ENCODE measurements at regions not wholly inside any gene's neighbourhood (a gene's known extent, or its start where the extent isn't known, plus 50 kb on each side); places are given as distances from the start of the nearest gene placed in this dataset.

GRCh38 chr13:110808138-110808537 is 94.6 kb downstream of the ING1 start (continued):
- TF ChIP-seq SNAPC4 (CRISPR knock-in tag; IDR thresholded peaks at IDR 0.05): no peak
- TF ChIP-seq SMARCE1 (IDR thresholded peaks at IDR 0.05; ENCODE audit: borderline replicate concordance): no peak
- TF ChIP-seq MYNN (CRISPR knock-in tag; IDR thresholded peaks at IDR 0.05; ENCODE audit: low read depth): no peak
- TF ChIP-seq NFE2L2 (IDR thresholded peaks at IDR 0.05; ENCODE audit: low read length): no peak

GRCh38 chr13:110809871-110810486 is 96.5 kb downstream of the ING1 start:
- H3K27ac ChIP-seq (ENCODE audit: extremely low read length, insufficient read depth, low read length): no peak overlapping the region
- in situ Hi-C loops (cut with HindIII; ENCODE audit: extremely low pct_ligation_motif_present, low pct_unique_long_range_greater_than_20kb): loop anchor here (10.0 to 25.0 kb wide), 2 partner anchors 125 to 598 kb away; no protein-coding TSS in a partner anchor
- H3K4me3 ChIP-seq (replicated peaks in 1 of 3; ENCODE audit: insufficient read depth in 1 of 3, low read depth in 2 of 3, low read length in 3 of 3): no peak overlapping the region
- no peak overlapping the region for H3K9ac ChIP-seq (ENCODE audit: insufficient read depth, low read depth, low read length)
- H3K9me3 ChIP-seq (ENCODE audit: low read length): no peaks in the 10 kb centered on the region
- CTCF ChIA-PET (ENCODE audit: low intra/inter-chr PET ratio, low total read pairs): no interaction called here
- TF ChIP-seq MTERF4 (CRISPR knock-in tag; IDR thresholded peaks at IDR 0.05) (no peak), KAT2B (IDR thresholded peaks at IDR 0.05; ENCODE audit: borderline replicate concordance, low read depth, low read length) (peak; percentile 48; the same call in 1 of the 2 replicates)
- H3K4me2 ChIP-seq (ENCODE audit: low read depth, low read length): no peak overlapping the region
- no TSS peak for BruUV-seq (replicated peaks)
- peaks cover 2 to 27% of the 10 kb centered on the region in 2 experiments; a peak in 3 of 5 replicates for H3K27me3 ChIP-seq (ENCODE audit: control insufficient read depth in 1 of 2, insufficient read depth in 2 of 2, low read length in 2 of 2)
- intact Hi-C loops (cut with micrococcal nuclease; ENCODE audit: unreplicated experiment): loop anchor here (10.0 kb wide), 1 partner anchor 95 kb away; the partner anchor contains the start of gene ING1
- H3K4me1 ChIP-seq (ENCODE audit: insufficient read depth, low read length): no peaks in the 10 kb centered on the region
- 9% methylated on average over 10 of the region's 10 CpGs for WGBS (ENCODE audit: low lambda C conversion rate)
- no peak overlapping the region for H2AFZ ChIP-seq (ENCODE audit: low read length)
- no peaks in the 10 kb centered on the region for H3K36me3 ChIP-seq (replicated peaks in 1 of 2; ENCODE audit: control insufficient read depth in 1 of 2, insufficient read depth in 2 of 2, low read length in 2 of 2)
- no peak for DNase-seq (ENCODE audit: low spot score)
- no peaks in the 10 kb centered on the region for H4K20me1 ChIP-seq (ENCODE audit: insufficient read depth, low read length)
- no peak for FAIRE-seq
- POLR2A ChIA-PET: no interaction called here
- no peak for ATAC-seq
- H3K79me2 ChIP-seq (ENCODE audit: insufficient read depth, low read length): no peaks in the 10 kb centered on the region

All from HepG2 (cell line).